Natural killer cell (primary cell): ENCODE measurements at regions not wholly inside any gene's neighbourhood (a gene's known extent, or its start where the extent isn't known, plus 50 kb on each side); places are given as distances from the start of the nearest gene placed in this dataset.

Source experiments
- ATAC-seq, 3 donors: fragments of 150-1000 bp in 2 of 3; fragments of 200-7000 bp in 1 of 3; cut with Tn5 transposase; 1 replicate in 1 of 3; 2 replicates in 2 of 3; pipeline ENCODE4 v1.10.0; 2021; ENCODE audit warnings: mild to moderate bottlenecking in 2 of 3, moderate library complexity in 2 of 3
- DNase-seq, 2 donors: peaks; one replicate each; pipeline versions ENCODE4 v3.0.0 to v3.0.0-alpha.2; 2013 to 2021; ENCODE audit warnings: mixed read lengths in 1 of 2
- H3K27ac ChIP-seq: one replicate; pipeline ENCODE4 v1.5.1; 2013; ENCODE audit warnings: mild to moderate bottlenecking, low read length
- H3K27me3 ChIP-seq: one replicate; pipeline ENCODE4 v1.6.1; 2013; ENCODE audit warnings: low read length; ENCODE audit not compliant: control insufficient read depth, insufficient read depth
- H3K36me3 ChIP-seq: one replicate; pipeline ENCODE4 v1.6.1; 2013; ENCODE audit warnings: low read length; ENCODE audit not compliant: control insufficient read depth, insufficient read depth
- H3K4me1 ChIP-seq: one replicate; pipeline ENCODE4 v1.6.1; 2013; ENCODE audit warnings: low read length; ENCODE audit not compliant: control insufficient read depth, insufficient read depth
- H3K4me3 ChIP-seq: one replicate; pipeline ENCODE4 v1.5.1; 2013; ENCODE audit warnings: low read length
- H3K9me3 ChIP-seq: one replicate; pipeline ENCODE4 v1.6.1; 2013; ENCODE audit warnings: low read length; ENCODE audit not compliant: control insufficient read depth, insufficient read depth
- H3K27ac Mint-ChIP-seq, 2 donors: one replicate each; pipeline ENCODE4 v1.8.0; 2022; ENCODE audit warnings: mild to moderate bottlenecking in 2 of 2, mixed read lengths in 2 of 2, moderate library complexity in 1 of 2
- H3K27me3 Mint-ChIP-seq, 2 donors: one replicate each; pipeline ENCODE4 v1.8.0; 2022; ENCODE audit warnings: low read depth in 2 of 2, mixed read lengths in 2 of 2
- H3K36me3 Mint-ChIP-seq: one replicate; pipeline ENCODE4 v1.8.0; 2022; ENCODE audit warnings: mixed read lengths
- H3K4me1 Mint-ChIP-seq, 2 donors: one replicate each; pipeline ENCODE4 v1.8.0; 2022; ENCODE audit warnings: mixed read lengths in 2 of 2
- H3K4me3 Mint-ChIP-seq: one replicate; pipeline ENCODE4 v1.8.0; 2022; ENCODE audit warnings: mild to moderate bottlenecking, moderate library complexity, mixed read lengths
- H3K9me3 Mint-ChIP-seq, 2 donors: one replicate each; pipeline ENCODE4 v1.8.0; 2022; ENCODE audit warnings: mixed read lengths in 2 of 2
- CTCF ChIP-seq: fragments of 200-600 bp; IDR thresholded peaks from one replicate; pipeline ENCODE4 v1.8.0; 2022; ENCODE audit warnings: antibody characterized with exemption
- WGBS: methylation state at CpG from one replicate; pipeline ENCODE4 v1.1.7; 2013; ENCODE audit warnings: missing lambda C conversion rate; ENCODE audit not compliant: insufficient coverage; 5-methylcytosine and 5-hydroxymethylcytosine counted together
- intact Hi-C: fragments of 100-400 bp; cut with micrococcal nuclease; formaldehyde crosslinking; loops from one replicate; pipeline ENCODE4 v1.14.2; 2022

GRCh38 chrX:79287724-79288123 is 79.4 kb downstream of the ITM2A start:
- Mint-ChIP-seq H3K27ac (no peak overlapping the region), H3K27me3 (peaks cover 0 to 6% of the 10 kb centered on the region in 2 donors), H3K4me3 (no peak overlapping the region), H3K9me3 (no peaks in the 10 kb centered on the region), H3K36me3 (no peaks in the 10 kb centered on the region), H3K4me1 (peaks cover 20 to 25% of the 10 kb centered on the region in 2 donors)
- Histone ChIP-seq H3K36me3 (no peaks in the 10 kb centered on the region), H3K27me3 (no peaks in the 10 kb centered on the region), H3K27ac (no peak overlapping the region), H3K4me3 (no peak overlapping the region), H3K4me1 (no peaks in the 10 kb centered on the region), H3K9me3 (no peaks in the 10 kb centered on the region)
- intact Hi-C loops, result no loop called here
- WGBS, result 100% methylated on average over 1 of the region's 1 CpG
- no peak for ATAC-seq
- TF ChIP-seq CTCF, result no peak
- no peak for DNase-seq

- peaks cover 0 to 28% of the 10 kb centered on the region in 2 donors for H3K27me3 Mint-ChIP-seq
- peaks cover 0 to 6% of the 10 kb centered on the region in 2 donors for H3K9me3 Mint-ChIP-seq
- TF ChIP-seq CTCF, result no peak
- peaks cover 5 to 6% of the 10 kb centered on the region in 2 donors for H3K4me1 Mint-ChIP-seq
- H3K4me1 ChIP-seq, result no peaks in the 10 kb centered on the region
- H3K36me3 ChIP-seq, result no peaks in the 10 kb centered on the region
- H3K27ac ChIP-seq, result no peak overlapping the region
- intact Hi-C loops, result no loop called here
- 100% methylated on average over 1 of the region's 1 CpG for whole genome bisulfite sequencing
- no peaks in the 10 kb centered on the region for H3K9me3 ChIP-seq
- DNase-seq (no peak), ATAC-seq (no peak)
- no peaks in the 10 kb centered on the region for H3K27me3 ChIP-seq
- no peak overlapping the region for H3K4me3 Mint-ChIP-seq
- no peak overlapping the region for H3K27ac Mint-ChIP-seq
- no peak overlapping the region for H3K4me3 ChIP-seq
- H3K36me3 Mint-ChIP-seq, result peaks cover 10% of the 10 kb centered on the region
Observed at GRCh38 chrX:79281775-79282174, 85.4 kb downstream of the ITM2A start.

GRCh38 chrX:79270401-79270800 is 96.7 kb downstream of the ITM2A start:
- Mint-ChIP-seq H3K4me3 (no peak overlapping the region), H3K27me3 (peaks cover 0 to 8% of the 10 kb centered on the region in 2 donors), H3K27ac (peak overlapping the region in 1 of 2 donors; percentile 61), H3K4me1 (peaks cover 20 to 29% of the 10 kb centered on the region in 2 donors), H3K9me3 (no peaks in the 10 kb centered on the region), H3K36me3 (no peaks in the 10 kb centered on the region)
- intact Hi-C loops, result loop anchor here (1.0 to 5.0 kb wide), 2 partner anchors 142 to 715 kb away; no protein-coding TSS in a partner anchor
- 0% methylated on average over 2 of the region's 4 CpGs for WGBS
- Histone ChIP-seq H3K4me3 (no peak overlapping the region), H3K9me3 (no peaks in the 10 kb centered on the region), H3K27me3 (no peaks in the 10 kb centered on the region), H3K36me3 (no peaks in the 10 kb centered on the region), H3K4me1 (peaks cover 2% of the 10 kb centered on the region), H3K27ac (no peak overlapping the region)
- ATAC-seq (peak; percentile 84 to 98 (median 91)), DNase-seq (peak; percentile 42 to 86)
- TF ChIP-seq CTCF, result peak; percentile 72

- Histone ChIP-seq H3K9me3 (no peaks in the 10 kb centered on the region), H3K36me3 (no peaks in the 10 kb centered on the region), H3K4me1 (peaks cover 7% of the 10 kb centered on the region), H3K4me3 (no peak overlapping the region), H3K27me3 (no peaks in the 10 kb centered on the region), H3K27ac (no peak overlapping the region)
- no CpG with 5 or more reads among the region's 2 CpGs for WGBS
- DNase-seq (no peak), ATAC-seq (no peak)
- Mint-ChIP-seq H3K36me3 (no peaks in the 10 kb centered on the region), H3K4me1 (peaks cover 23 to 32% of the 10 kb centered on the region in 2 donors), H3K27ac (peak overlapping the region; percentile 43 to 62), H3K27me3 (peaks cover 0 to 8% of the 10 kb centered on the region in 2 donors), H3K4me3 (no peak overlapping the region), H3K9me3 (no peaks in the 10 kb centered on the region)
- intact Hi-C loops, result no loop called here
- TF ChIP-seq CTCF, result no peak
Observed at GRCh38 chrX:79268788-79269187, 98.3 kb downstream of the ITM2A start.
